ENCODE measurements at regions not wholly inside any gene's neighbourhood (a gene's known extent, or its start where the extent isn't known, plus 50 kb on each side); places are given as distances from the start of the nearest gene placed in this dataset.

- DNase-seq (no peak), ATAC-seq (no peak)
- Histone ChIP-seq H3K36me3 (replicated peaks in 1 of 2; ENCODE audit: insufficient read depth in 1 of 2, low read depth in 2 of 2) (no peaks in the 10 kb centered on the region), H3K4me3 (no peak overlapping the region), H3K9me3 (no peaks in the 10 kb centered on the region), H3K4me1 (no peaks in the 10 kb centered on the region), H3K27me3 (no peaks in the 10 kb centered on the region), H3K27ac (no peak overlapping the region)
- TF ChIP-seq CTCF (IDR thresholded peaks at IDR 0.05) (no peak), POLR2A (IDR thresholded peaks at IDR 0.05) (no peak)
- WGBS, 2 donors: 43 to 44% methylated on average over 2 of the region's 2 CpGs
- intact Hi-C loops (cut with DNase I): no loop called here
Observed at GRCh38 chr4:116811730-116812129, 273.6 kb downstream of the TRAM1L1 start.

DNA sequence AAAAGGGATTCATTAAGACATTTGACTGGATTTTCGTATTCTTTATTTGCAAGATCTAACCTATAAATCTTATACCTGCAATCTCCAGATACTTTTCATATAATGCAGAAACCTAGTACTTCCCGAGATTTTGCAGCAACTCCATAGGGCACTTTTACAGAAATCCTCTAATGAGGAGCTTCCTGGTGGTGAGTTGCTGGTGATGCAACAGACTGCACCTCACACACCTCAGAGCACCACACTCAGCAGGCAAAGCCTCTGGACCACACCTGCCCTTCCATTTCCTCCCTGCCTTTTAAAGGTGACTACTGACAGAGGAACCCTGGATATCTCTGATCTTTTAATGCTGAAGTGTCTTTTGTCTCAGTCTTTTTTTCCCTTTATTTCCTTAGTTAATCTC is 289.4 kb downstream of the TRAM1L1 start:
- no peak overlapping the region for H3K4me3 ChIP-seq
- ATAC-seq: no peak
- TF ChIP-seq CTCF (IDR thresholded peaks at IDR 0.05): no peak
- TF ChIP-seq POLR2A (IDR thresholded peaks at IDR 0.05): no peak
- no peaks in the 10 kb centered on the region for H3K27me3 ChIP-seq
- no peak overlapping the region for H3K27ac ChIP-seq
- DNase-seq: no peak
- no peaks in the 10 kb centered on the region for H3K36me3 ChIP-seq (replicated peaks in 1 of 2; ENCODE audit: insufficient read depth in 1 of 2, low read depth in 2 of 2)
- WGBS, 2 donors: 59% methylated on average over 2 of the region's 2 CpGs
- intact Hi-C loops (cut with DNase I): no loop called here
- H3K9me3 ChIP-seq: no peaks in the 10 kb centered on the region
- no peaks in the 10 kb centered on the region for H3K4me1 ChIP-seq

- Histone ChIP-seq H3K27me3 (no peaks in the 10 kb centered on the region), H3K4me1 (no peaks in the 10 kb centered on the region), H3K36me3 (replicated peaks in 1 of 2; ENCODE audit: insufficient read depth in 1 of 2, low read depth in 2 of 2) (no peaks in the 10 kb centered on the region), H3K4me3 (no peak overlapping the region), H3K9me3 (no peaks in the 10 kb centered on the region), H3K27ac (no peak overlapping the region)
- DNase-seq (no peak), ATAC-seq (no peak)
- intact Hi-C loops (cut with DNase I): no loop called here
- no peak for TF ChIP-seq POLR2A (IDR thresholded peaks at IDR 0.05)
- 85 to 94% methylated on average over 2 of the region's 2 CpGs for WGBS, 2 donors
Observed at GRCh38 chr4:116788723-116789122, 296.7 kb downstream of the TRAM1L1 start.

DNA sequence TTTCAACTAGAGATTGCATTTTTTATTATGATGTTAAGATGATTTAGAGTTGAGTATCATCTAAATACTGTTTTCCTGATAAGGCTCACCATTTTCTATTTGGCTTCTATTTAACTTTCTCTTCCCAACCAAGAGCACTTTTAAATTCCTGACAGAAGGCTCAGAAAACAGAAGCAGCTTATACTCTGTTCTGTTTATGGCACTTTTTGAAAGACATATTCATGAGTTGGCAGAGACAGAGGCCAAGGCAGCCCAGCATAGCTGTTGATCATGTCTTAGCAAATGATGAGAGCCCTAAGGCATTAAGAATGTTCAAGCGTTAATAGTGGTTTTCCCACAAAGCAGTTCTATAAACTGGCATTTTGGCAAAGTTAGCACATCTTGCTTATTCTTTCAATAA is 330.3 kb downstream of the TRAM1L1 start:
- no peak for DNase-seq
- H3K27ac ChIP-seq: no peak overlapping the region
- 33 to 85% methylated on average over 1 of the region's 1 CpG for WGBS, 2 donors

DNA sequence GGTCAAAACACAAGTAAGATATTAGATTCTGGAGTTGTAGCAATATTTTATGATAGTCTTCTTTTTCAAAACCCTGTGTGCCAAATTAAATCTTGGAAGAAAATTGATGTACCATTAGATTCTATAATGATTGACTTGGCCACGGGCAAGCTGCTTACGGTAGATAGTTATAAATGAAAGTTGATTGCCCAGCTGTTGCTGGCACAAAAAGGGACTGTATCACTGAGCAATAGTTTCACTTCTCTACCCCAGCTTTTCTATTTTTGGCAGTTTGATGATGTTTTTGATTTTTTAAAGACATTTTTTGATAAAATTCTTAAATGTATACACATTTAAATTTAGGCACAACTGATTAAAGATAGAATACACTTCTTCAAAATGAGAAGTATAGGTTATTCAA is 333.3 kb downstream of the TRAM1L1 start:
- ATAC-seq (no peak), DNase-seq (no peak)
- H3K4me1 ChIP-seq: no peaks in the 10 kb centered on the region
- no peak overlapping the region for H3K4me3 ChIP-seq
- WGBS, 2 donors: 24 to 39% methylated on average over 2 of the region's 2 CpGs
- H3K27ac ChIP-seq: no peak overlapping the region
- intact Hi-C loops (cut with DNase I): no loop called here
- H3K27me3 ChIP-seq: no peaks in the 10 kb centered on the region
- TF ChIP-seq CTCF (IDR thresholded peaks at IDR 0.05) (no peak), POLR2A (IDR thresholded peaks at IDR 0.05) (no peak)
- H3K9me3 ChIP-seq: no peaks in the 10 kb centered on the region
- no peaks in the 10 kb centered on the region for H3K36me3 ChIP-seq (replicated peaks in 1 of 2; ENCODE audit: insufficient read depth in 1 of 2, low read depth in 2 of 2)

More for the DNA sequence above, 330.3 kb downstream of the TRAM1L1 start:
- Histone ChIP-seq H3K9me3 (no peaks in the 10 kb centered on the region), H3K4me1 (no peaks in the 10 kb centered on the region), H3K36me3 (replicated peaks in 1 of 2; ENCODE audit: insufficient read depth in 1 of 2, low read depth in 2 of 2) (no peaks in the 10 kb centered on the region), H3K4me3 (no peak overlapping the region), H3K27me3 (no peaks in the 10 kb centered on the region)
- intact Hi-C loops (cut with DNase I): no loop called here
- TF ChIP-seq CTCF (IDR thresholded peaks at IDR 0.05) (no peak), POLR2A (IDR thresholded peaks at IDR 0.05) (no peak)
- no peak for ATAC-seq
